Left colon (tissue), 2 donors: ENCODE measurements at regions not wholly inside any gene's neighbourhood (a gene's known extent, or its start where the extent isn't known, plus 50 kb on each side); places are given as distances from the start of the nearest gene placed in this dataset.

Experiments used
- ATAC-seq: fragments of 200-7000 bp; cut with Tn5 transposase; one replicate; pipeline ENCODE4 v1.9.1; 2020; ENCODE audit warnings: mild to moderate bottlenecking, moderate library complexity
- DNase-seq, 2 donors: peaks; one replicate each; pipeline ENCODE4 v3.0.0-alpha.2; 2020
- intact Hi-C, 2 donors: fragments of 100-400 bp; cut with DNase I in 1 of 2; cut with micrococcal nuclease in 1 of 2; formaldehyde crosslinking; loops; one replicate each; pipeline versions ENCODE4 v1.11.2 to v1.14.0; 2022; cut with DNase I, micrococcal nuclease
- donor health status: DM: no; HTN: no; CAD: no.
- donor health status: DM: yes; HTN: yes; CAD: no.

DNA sequence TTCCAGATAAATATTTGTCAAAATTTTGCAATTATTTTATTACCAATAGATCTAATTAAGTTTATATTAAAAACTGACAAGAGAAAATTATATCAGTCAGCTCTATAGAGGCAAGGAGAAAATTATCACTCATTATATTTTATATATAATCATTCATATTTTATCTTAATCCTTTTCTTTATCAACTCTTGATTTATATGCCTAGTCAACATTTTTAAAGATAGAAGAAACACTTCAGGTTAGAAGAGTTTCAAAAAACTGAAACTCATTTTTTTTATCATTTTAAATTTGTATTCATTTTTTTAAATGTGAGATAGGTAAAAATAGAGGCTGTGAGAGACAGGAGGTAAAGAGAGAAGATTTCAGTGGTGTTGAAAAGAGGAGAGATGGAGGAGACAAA lies 217.3 kb upstream of the P2RY1 start:
- no peak for ATAC-seq
- intact Hi-C loops: no loop called here
- no peak for DNase-seq

DNA sequence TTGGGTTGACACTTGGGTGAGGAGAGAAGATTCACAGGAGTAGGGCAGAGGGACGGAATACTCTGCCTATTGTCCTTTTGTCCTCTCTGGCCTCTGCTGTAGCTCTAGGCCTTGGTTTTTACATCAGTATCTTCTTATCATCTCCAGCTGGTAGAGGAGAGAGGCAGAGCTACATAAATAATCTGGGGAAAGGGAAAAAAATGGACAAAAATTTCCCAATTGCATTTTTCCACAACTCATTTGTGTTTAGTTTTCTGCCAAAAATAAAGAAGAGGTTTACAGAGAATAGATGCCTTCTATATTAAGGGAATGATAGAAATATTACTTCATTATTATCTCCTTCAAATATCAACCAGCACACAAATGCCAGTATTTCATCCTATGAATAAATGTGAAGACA lies 216.4 kb upstream of the P2RY1 start:
- intact Hi-C loops: no loop called here
- DNase-seq (no peak), ATAC-seq (no peak)

DNA sequence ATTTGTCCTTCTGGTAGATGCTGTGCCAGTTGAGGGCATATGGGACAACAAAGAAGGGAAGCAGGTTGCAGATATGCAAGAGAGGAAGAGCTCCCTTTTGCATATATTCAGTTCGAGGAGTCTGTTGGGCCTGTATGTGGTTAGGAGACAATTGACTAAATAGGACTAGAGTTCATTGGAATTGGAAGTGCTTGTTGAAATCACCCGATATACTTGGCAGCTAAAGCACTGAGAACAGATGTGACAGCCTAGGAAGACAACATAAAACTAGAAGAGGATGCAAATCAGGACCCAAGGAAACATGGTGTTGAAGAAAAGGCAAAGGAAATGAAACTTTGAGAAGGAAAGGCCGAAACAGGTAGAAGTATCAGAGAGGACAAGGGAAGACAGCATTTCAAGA lies 215.2 kb upstream of the P2RY1 start:
- intact Hi-C loops: no loop called here
- DNase-seq (no peak), ATAC-seq (no peak)

DNA sequence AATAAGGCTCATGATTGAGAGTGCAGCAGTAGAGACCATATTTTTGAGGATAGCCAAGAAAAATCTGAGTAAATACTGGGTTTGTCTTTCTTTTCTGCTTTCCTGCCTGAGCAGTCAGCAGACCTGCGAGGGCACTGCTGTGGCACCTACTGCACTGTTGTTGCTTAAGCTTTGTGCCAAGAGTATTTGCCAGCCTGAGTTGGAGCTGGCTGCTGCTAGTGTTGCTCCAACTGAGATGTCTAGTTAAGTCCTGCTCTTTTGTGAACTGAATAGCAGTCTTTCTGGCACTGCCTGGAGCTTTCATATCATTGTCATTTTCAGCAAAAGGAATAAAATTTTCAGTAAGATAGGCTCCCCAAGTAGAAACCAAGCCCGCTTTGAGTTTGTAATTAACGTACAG lies 214.5 kb upstream of the P2RY1 start:
- DNase-seq (no peak), ATAC-seq (no peak)
- intact Hi-C loops: no loop called here

DNA sequence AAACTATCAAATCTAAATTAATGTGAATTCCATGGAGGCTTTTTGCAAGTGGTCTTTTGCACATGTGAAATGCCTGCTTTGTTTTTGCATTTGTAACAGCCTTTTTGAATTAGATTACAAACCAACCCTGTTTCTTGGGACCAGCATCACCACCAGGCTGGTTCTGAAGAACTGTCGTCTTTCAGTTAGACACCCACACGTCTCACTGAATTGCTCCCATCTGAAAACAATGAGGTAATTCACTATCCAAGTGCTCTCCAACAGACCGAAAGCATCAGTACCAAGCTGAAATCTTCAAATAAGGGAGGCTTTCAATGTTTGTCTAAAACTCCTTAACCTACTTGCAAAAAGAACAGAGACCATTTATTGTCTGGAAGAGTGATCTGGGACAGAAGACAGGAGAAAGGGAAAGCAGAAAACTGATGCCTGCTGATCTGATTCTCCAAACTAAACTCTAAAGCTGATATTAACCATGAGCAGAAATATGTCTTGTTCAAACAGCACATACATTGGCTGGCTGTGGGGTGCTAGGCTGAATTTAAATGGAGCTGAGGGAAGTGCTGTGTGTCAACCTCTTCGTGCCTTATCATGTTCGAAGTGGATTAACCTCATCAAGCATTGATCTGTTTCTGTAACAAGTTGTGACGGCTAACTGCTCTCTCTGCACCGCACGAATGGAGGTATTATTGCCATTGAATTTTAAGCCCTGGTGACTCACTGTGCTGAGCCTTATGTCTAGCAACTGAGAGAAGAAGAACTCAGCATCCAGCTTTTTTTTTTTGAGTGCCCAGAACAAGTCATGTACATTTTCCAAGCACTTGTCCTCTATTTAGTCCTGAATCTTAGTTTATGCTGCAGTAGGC lies 213.7 kb upstream of the P2RY1 start:
- DNase-seq (no peak), ATAC-seq (no peak)
- intact Hi-C loops: no loop called here

DNA sequence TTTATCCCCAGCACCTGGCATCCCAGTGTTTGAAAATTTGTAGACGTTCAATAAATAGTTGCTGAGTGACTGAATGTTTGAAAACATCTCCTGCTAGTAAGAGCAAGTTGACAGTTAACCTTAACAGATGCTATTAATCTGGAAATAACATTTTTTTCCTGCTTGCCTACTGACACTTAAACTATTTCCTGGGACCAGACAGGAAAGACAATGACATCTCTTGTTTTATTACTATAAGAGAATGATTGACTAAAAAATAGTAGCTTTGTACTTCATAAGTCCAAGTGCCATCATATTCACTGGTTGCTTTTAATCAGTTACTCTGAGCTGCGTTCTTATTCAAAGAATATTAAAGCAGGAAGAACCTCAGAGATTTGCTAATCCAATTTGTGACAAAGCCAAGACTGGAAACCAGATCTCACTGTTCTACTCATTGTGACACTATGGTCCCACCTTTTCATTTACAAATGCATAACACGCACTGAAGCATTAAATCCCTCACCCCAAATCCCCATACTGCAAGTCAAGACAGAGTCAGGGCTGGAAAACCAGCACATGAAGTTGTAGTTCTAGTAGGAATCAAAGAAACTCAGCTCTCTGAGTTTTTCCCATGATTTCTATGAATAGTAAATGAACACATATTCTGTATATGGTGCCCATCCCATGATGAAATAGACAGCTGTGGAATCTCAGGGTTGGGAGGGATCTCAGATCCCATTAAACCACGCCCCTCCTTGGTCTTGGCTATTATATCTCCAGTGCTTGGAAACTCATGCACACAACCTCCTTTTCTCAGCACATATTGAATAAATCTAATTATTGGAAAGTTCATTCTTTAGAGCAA lies 212.7 kb upstream of the P2RY1 start:
- ATAC-seq (no peak), DNase-seq (no peak)
- intact Hi-C loops: no loop called here

DNA sequence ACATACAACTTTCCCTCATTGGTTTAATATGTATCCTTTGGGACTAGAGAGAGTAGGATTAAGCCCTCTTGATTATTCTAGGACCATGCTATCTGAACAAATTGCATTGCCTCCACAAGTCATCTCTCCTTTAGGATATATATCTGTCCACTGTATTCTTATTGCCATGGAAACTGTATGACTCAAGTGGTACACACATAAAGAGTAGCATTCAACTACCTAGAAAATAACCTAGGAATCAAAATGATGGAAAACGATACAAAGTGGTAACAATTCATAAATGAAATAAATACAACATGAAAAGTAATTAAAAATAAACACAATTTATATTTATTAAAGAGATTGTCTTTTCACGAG lies 212.1 kb upstream of the P2RY1 start:
- ATAC-seq (no peak), DNase-seq (no peak)
- intact Hi-C loops: no loop called here

DNA sequence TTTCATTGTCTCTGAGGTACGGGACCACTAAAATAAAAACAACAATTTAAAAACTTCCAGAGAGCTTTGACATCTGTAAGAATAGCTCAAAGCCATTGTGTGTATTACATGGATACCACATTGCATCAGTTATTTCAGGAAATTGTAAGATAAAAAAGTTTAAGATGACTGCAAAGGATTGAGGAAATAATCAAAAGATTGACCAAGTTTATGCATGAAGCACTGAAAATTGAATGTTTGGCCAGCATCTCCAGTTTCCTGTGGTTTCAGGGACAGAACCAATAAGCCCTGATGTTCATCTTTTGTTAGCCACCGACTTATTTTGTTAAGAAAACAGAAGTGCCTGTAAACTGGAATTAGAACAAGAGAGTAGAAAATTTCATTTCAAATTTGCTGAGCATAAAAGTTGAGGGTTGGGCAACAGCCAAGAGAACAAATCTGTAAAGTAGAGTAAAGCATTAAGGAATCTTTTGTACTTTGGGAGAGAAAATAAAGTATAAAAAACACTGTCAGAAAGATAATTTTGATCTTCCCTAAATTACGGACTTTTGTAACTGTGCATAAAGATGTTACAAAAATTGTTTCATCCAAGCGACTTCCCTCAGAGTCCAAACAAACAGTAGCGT lies 211.5 kb upstream of the P2RY1 start:
- intact Hi-C loops: no loop called here
- DNase-seq (no peak), ATAC-seq (no peak)

DNA sequence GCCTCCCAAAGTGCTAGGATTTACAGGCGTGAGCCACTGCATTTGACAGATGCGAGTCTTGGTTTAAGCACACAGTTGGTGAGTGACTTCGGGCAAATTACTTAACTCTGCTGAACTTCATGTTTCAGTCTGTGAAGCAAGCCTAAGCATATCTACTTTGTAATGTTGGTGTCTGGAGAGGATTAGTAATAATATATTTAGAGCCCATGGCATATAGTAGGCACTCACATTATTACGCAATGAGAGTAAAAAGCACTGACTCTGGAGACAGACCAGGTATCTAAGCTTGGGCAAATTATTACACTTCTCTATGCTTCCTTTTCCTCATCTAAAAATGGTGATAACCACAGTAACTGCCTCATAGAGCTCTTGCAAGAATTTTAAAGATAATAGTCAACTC lies 208.7 kb upstream of the P2RY1 start:
- intact Hi-C loops: no loop called here
- ATAC-seq (no peak), DNase-seq (no peak)

DNA sequence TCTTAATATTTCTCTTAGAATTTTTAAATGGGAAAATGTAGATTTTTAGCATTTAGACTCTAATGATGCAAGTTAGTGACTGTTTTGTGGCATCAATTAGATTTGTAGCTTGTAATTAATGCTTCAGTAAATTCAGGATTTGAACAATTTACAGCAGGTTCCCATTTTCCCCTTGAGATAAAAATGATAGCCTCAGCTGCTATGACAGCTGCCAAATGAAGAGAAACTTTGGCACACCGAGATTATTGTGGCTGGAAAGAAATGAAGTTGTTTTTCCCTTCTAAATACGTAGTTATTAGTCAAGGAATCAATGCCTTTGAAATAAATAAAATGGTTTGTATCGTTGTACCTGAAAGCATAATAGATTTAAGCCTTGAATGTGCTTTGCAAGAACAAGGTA lies 206.4 kb upstream of the P2RY1 start:
- intact Hi-C loops: no loop called here
- ATAC-seq (no peak), DNase-seq (no peak)

DNA sequence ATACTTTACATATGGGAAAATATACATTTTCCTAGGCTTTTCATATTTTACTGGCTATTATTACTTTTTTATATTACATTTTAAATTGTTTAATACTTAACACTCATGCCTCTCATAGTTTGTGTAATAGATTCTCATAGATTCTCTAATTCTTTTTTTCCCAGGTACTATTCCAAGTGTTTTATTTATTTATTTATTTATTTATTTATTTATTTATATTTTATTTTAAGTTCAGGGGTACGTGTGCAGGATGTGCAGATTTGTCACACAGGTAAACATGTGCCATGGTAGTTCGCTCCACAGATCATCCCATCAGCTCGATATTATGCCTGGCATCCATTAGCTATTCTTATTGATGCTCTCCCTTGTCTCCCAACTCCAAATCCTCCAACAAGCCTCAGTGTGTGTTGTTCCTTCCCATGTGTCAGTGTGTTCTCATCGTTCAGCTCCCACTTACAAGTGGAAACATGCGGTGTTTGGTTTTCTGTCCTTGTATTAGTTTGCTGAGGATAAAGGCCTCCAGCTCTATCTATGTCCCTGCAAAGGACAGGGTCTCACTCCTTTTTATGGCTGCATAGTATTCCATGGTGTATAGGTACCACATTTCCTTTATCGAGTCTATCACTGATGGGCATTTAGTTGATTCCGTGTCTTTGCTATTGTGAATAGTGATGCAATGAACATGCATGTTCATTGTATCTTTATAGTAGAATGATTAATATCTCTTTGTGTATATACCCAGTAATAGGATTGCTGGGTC lies 205.4 kb upstream of the P2RY1 start:
- intact Hi-C loops: no loop called here
- ATAC-seq: no peak

DNA sequence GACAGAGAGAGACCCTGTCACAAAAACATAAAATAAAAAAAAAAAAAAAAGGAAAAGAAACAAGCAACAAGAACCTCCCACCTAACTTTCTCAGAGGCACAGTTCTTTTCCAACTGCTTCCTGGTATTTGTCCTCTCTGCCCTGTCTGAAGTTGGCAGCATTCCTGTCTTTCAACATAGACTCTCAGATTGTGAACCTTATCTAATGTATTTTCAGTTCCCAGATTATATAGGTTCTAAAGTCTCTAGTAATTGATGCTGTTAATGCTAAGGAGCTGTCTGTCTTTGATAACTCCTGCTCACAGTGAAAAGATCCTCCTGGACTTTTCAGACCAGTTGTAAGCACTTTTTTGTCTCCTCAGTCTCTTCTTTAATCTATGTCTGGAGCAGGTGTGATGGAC lies 199.5 kb upstream of the P2RY1 start:
- peak; percentile 88 for ATAC-seq
- DNase-seq: no peak

More for the DNA sequence above, 205.4 kb upstream of the P2RY1 start:
- DNase-seq: no peak

DNA sequence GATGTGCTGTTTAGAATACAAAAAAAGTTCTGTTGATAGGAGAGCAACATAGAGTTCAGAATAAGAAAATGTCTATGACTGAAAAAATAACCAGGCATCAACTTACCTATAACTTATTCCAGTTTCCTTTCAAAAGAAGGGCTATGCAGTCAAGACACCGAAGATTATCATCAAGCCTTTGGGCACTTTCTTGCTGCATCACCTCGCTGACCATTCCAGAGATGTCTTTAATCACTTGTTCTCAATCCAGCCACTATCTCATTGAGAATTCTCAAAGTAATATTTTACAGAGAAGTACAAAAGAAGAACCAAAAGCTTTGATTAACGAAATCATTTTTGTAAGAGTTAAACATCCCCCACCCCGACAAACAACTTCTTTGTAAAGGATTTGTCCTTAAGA lies 198.3 kb upstream of the P2RY1 start:
- ATAC-seq (no peak), DNase-seq (no peak)
- intact Hi-C loops: no loop called here

More for the DNA sequence above, 199.5 kb upstream of the P2RY1 start:
- intact Hi-C loops: no loop called here

DNA sequence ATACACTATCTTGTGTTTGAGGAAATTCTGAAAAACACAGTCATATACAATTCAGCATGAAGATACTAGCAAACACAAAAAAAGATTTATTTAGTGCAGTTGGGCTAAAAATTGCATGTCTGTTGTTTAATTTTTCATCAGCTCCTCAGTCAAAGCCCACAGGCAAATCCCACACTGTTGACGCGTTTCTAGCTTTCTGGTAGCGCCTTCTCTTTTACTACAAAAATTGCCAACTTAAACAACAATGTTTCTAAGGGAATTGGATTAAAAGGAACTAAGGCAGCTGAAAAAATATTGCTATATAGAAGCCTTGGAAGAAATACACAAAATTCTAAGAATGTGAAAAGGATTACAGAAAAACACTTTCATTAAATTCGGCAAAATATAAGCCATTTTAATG lies 196.7 kb upstream of the P2RY1 start:
- ATAC-seq (no peak), DNase-seq (no peak)
- intact Hi-C loops: no loop called here

DNA sequence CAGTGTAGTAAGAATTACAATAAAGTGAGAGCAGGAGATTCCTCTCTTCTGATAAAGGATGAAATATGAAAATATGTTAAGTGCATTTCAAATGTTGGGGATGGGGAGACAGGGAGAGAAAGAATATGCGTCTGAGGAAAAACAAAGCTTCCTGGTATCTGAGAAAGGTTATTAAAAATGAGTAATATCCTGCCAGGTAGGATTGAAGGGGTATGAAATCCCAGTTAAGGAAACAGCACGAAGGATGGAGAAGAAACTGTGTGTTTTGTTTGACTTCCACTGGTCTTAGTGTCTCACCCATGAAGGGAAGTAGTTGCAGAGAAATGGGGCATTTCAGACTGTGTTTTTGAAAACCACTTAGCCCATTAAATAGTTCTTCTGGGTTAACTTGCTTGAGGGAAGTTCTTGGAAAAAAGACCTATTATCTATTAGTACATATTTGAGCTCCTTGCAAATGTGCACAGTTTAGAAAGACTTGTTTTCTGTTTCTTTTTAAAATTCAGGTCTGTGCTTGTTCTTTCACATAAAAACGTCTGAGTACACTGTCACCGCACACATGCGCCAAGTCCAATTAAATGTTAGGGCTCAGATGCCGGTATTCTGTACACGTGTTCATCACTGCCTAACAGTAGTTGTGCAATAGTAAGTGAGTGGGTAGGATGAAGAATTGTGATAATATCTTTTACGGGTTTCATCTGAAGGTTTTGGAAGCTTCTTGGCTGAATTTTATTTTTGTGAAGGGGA lies 196.1 kb upstream of the P2RY1 start:
- DNase-seq: peak in 1 of 2 donors; percentile 36
- intact Hi-C loops: no loop called here
- peak; percentile 78 for ATAC-seq

DNA sequence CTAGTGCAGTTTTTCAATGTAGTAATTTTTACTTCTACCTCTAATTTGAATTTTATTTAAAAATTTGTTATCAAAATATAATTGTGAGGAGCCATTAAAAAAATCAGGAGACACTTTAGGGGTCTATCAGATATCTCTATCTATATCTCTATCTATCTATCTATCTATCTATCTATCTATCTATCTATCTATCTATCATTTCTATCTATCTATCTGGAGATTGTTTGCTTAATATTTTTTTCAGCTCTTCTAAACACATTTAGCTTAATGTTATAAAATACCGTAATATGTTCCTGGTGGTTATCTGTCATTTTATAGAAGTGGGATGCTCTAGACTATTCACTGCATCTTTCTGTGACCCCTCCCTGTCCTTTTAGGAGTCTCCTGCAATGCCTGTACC lies 193.7 kb upstream of the P2RY1 start:
- intact Hi-C loops: no loop called here
- DNase-seq: no peak
- ATAC-seq: no peak

DNA sequence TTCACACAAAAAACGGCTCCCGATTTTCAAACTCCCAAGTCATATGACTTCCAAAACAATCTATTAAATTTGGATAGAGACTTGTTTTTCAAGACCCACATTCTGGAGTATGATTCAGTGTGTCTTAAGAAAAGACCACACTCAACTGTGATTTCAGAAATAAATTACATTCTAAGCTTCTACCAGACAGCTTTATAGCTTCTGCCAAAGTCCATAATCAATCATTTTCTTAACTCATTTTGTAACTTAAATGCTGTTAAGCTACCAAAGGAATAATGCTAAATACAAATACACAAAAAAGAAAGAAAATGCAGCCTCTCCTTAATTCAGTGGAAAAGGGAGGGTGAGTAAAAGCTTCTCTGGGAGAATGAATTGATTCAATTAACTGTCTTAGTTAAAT lies 192.3 kb upstream of the P2RY1 start:
- ATAC-seq (no peak), DNase-seq (no peak)
- intact Hi-C loops: no loop called here

DNA sequence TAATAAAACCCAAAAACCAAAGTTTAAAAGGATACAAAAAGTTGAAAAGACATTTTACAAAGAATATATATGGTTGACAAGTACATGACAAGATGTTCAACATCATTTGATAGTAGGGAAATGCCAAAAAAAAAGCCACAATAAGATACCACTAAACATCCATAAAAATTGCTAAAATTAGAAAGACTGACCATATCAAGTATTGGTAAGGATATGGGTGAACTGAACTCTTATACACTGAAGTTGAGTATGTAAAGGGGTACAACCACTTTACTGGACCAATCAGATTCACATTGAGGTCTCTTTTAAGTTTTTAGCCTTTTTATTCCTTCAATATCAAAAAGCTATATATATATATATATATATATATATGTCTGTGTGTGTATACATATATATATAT lies 190.5 kb upstream of the P2RY1 start:
- ATAC-seq (no peak), DNase-seq (no peak)
- intact Hi-C loops: no loop called here

DNA sequence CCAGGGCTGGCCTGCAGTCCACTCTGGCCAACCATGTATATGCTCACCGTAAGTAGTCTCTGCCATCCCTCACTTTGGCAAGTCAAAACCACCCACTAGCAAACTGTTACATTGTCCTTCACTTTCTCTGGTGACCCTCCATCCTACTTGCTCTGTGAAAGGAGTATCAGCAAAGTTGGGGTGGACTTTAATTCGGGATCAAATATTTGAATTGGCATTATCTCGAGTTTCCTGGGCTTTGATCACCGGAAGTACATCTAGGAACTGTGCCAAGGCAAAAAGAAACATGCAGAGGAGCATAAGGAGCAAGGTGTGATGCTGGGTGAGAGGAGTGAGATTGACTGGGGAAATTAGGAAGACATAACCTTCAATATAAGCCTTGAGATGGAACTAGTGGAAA lies 188.9 kb upstream of the P2RY1 start:
- intact Hi-C loops: no loop called here
- ATAC-seq (peak; percentile 37), DNase-seq (no peak)
